Neuronal stem cell (in vitro differentiated cells): ENCODE measurements at regions not wholly inside any gene's neighbourhood (a gene's known extent, or its start where the extent isn't known, plus 50 kb on each side); places are given as distances from the start of the nearest gene placed in this dataset.
"Not testable (repeated sequence)": the region's sequence is repeated elsewhere in the genome, so short reads cannot be mapped to it uniquely, and the experiment has no call there.

Experiments
- DNase-seq: peaks from one replicate; pipeline ENCODE4 v3.0.0-alpha.2; 2013; ENCODE audit warnings: low spot score
- H2AFZ ChIP-seq: one replicate; pipeline ENCODE4 v1.6.1; 2013; ENCODE audit warnings: mild to moderate bottlenecking, low read length, inconsistent platforms
- H2AK5ac ChIP-seq: 2 replicates; pipeline ENCODE4 v1.6.1; 2013; ENCODE audit warnings: low read depth, mild to moderate bottlenecking, inconsistent platforms, low read length, moderate library complexity, mixed read lengths
- H2BK120ac ChIP-seq: 2 replicates; pipeline ENCODE4 v1.6.1; 2013; ENCODE audit warnings: low read depth, mild to moderate bottlenecking, inconsistent platforms, low read length, moderate library complexity, mixed read lengths
- H2BK12ac ChIP-seq: one replicate; pipeline ENCODE4 v1.6.1; 2013; ENCODE audit warnings: low read length, inconsistent platforms
- H2BK15ac ChIP-seq: 2 replicates; pipeline ENCODE4 v1.6.1; 2013; ENCODE audit warnings: mild to moderate bottlenecking, low read length, inconsistent platforms, mixed read lengths
- H2BK5ac ChIP-seq: one replicate; pipeline ENCODE4 v1.6.1; 2013; ENCODE audit warnings: inconsistent platforms, mild to moderate bottlenecking, low read length, moderate library complexity
- H3K14ac ChIP-seq: one replicate; pipeline ENCODE4 v1.6.1; 2013; ENCODE audit warnings: low read length, inconsistent platforms
- H3K18ac ChIP-seq: 2 replicates; pipeline ENCODE4 v1.6.1; 2013; ENCODE audit warnings: low read length, inconsistent platforms
- H3K23ac ChIP-seq: 2 replicates; pipeline ENCODE4 v1.6.1; 2013; ENCODE audit warnings: low read depth, mild to moderate bottlenecking, mixed read lengths, low read length, inconsistent platforms; ENCODE audit not compliant: poor library complexity
- H3K27ac ChIP-seq: replicated peaks from 3 replicates; pipeline ENCODE4 v1.5.1; 2013; ENCODE audit warnings: low read length, inconsistent platforms
- H3K27me3 ChIP-seq, 3 experiments: 2 replicates each; pipeline ENCODE4 v1.6.1; 2013; ENCODE audit warnings: low read length in 3 of 3, mild to moderate bottlenecking in 2 of 3, inconsistent platforms in 1 of 3, low read depth in 1 of 3, mixed read lengths in 1 of 3, moderate library complexity in 1 of 3; ENCODE audit not compliant: control insufficient read depth in 3 of 3, insufficient read depth in 3 of 3
- H3K36me3 ChIP-seq, 2 donors: replicated peaks in 1 of 2; 2 replicates each; pipeline ENCODE4 v1.6.1; 2013; ENCODE audit warnings: low read length in 2 of 2; ENCODE audit not compliant: control insufficient read depth in 2 of 2, insufficient read depth in 2 of 2
- H3K4ac ChIP-seq: 2 replicates; pipeline ENCODE4 v1.6.1; 2013; ENCODE audit warnings: inconsistent platforms, mild to moderate bottlenecking, low read length, moderate library complexity
- H3K4me1 ChIP-seq, 2 donors: 1 replicate in 1 of 2; 2 replicates in 1 of 2; pipeline ENCODE4 v1.6.1; 2013; ENCODE audit warnings: low read length in 2 of 2, low read depth in 1 of 2; ENCODE audit not compliant: control insufficient read depth in 2 of 2, insufficient read depth in 1 of 2
- H3K4me2 ChIP-seq: one replicate; pipeline ENCODE4 v1.6.1; 2013; ENCODE audit warnings: mild to moderate bottlenecking, low read length, inconsistent platforms; ENCODE audit not compliant: insufficient read depth, poor library complexity, severe bottlenecking
- H3K4me3 ChIP-seq, 2 donors: 2 replicates each; pipeline ENCODE4 v1.5.1; 2013; ENCODE audit warnings: low read length in 2 of 2, mild to moderate bottlenecking in 2 of 2, inconsistent platforms in 1 of 2, moderate library complexity in 1 of 2
- H3K79me1 ChIP-seq: one replicate; pipeline ENCODE4 v1.6.1; 2013; ENCODE audit warnings: low read depth, mild to moderate bottlenecking, inconsistent platforms, low read length, moderate library complexity
- H3K9ac ChIP-seq: one replicate; pipeline ENCODE4 v1.6.1; 2013; ENCODE audit warnings: mild to moderate bottlenecking, low read depth, low read length, inconsistent platforms; ENCODE audit not compliant: poor library complexity
- H3K9me3 ChIP-seq, 2 donors: replicated peaks in 1 of 2; 2 replicates each; pipeline versions ENCODE3 to v1.6.1; 2013; ENCODE audit warnings: low read length in 2 of 2, mild to moderate bottlenecking in 2 of 2, inconsistent platforms in 1 of 2, low read depth in 1 of 2, mixed read lengths in 1 of 2, moderate library complexity in 1 of 2; ENCODE audit not compliant: control insufficient read depth in 2 of 2, insufficient read depth in 1 of 2
- H4K8ac ChIP-seq: one replicate; pipeline ENCODE4 v1.6.1; 2013; ENCODE audit warnings: low read depth, mild to moderate bottlenecking, inconsistent platforms, low read length, moderate library complexity
- H4K91ac ChIP-seq: one replicate; pipeline ENCODE4 v1.6.1; 2013; ENCODE audit warnings: low read length, low read depth, mild to moderate bottlenecking, inconsistent platforms; ENCODE audit not compliant: poor library complexity
- WGBS, 2 donors: extraction: QIAGEN DNeasy Blood & Tissue Kit; methylation state at CpG; one replicate each; pipeline ENCODE4 v1.1.7; 2013; ENCODE audit warnings: missing lambda C conversion rate in 2 of 2, mixed read lengths in 1 of 2; ENCODE audit not compliant: insufficient read length in 2 of 2, insufficient replicate concordance in 1 of 2; ENCODE audit errors: extremely low coverage in 2 of 2; 5-methylcytosine and 5-hydroxymethylcytosine counted together

DNA sequence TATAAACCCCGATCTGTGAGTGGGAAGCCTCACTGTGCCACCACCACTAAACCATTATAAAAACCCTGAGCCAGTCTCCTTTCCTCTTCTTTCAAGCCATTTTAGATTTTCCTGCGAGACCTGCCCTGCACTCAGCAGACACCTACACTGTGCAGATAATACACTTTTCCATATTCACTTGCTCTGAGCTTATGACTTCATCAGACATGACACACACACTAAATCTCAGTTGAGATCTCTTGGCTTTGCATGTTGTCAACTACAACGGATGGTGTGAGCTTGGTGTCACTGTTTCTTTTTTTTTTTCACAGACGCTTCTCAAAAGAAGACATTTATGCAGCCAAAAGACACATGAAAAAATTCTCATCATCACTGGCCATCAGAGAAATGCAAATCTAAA is 839.0 kb downstream of the TMEM121 start:
- DNase-seq, H2BK12ac ChIP-seq, H3K9ac ChIP-seq, H3K4ac ChIP-seq, H3K4me1 ChIP-seq, H3K36me3 ChIP-seq, H3K9me3 ChIP-seq, H2BK120ac ChIP-seq, H3K27me3 ChIP-seq, H3K4me2 ChIP-seq, H2BK15ac ChIP-seq, H4K8ac ChIP-seq, H3K27ac ChIP-seq, H3K18ac ChIP-seq, H2BK5ac ChIP-seq, H3K4me3 ChIP-seq, H2AK5ac ChIP-seq, H2AFZ ChIP-seq, H3K79me1 ChIP-seq, H4K91ac ChIP-seq, H3K23ac ChIP-seq, H3K14ac ChIP-seq: not testable (repeated sequence)
- WGBS, 2 donors = no CpG with 5 or more reads among the region's 4 CpGs

DNA sequence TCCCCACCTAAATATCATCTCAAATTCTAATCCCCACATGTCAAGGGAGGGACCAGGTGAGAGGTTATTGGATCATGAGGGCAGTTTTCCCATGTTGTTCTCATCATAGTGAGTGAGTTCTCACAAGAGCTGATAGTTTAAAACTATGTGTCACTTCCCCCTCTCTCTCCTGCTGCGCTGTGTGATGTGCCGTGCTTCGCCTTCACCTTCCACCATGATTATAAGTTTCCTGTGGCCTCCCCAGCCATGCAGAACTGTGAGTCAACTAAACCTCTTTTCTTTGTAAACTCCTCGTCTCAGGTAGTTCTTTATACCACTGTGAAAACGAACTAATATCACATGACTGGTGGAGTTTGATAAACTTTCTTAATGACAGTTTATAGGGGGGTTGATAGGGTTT is 839.5 kb downstream of the TMEM121 start:
- no CpG with 5 or more reads among the region's 5 CpGs for WGBS, 2 donors
- H4K8ac ChIP-seq, H3K9ac ChIP-seq, H3K4me3 ChIP-seq, H3K27ac ChIP-seq, H3K4me2 ChIP-seq, H2AK5ac ChIP-seq, H2BK12ac ChIP-seq, H2BK120ac ChIP-seq, H2BK15ac ChIP-seq, H3K27me3 ChIP-seq, H3K18ac ChIP-seq, H3K4me1 ChIP-seq, H3K23ac ChIP-seq, H2AFZ ChIP-seq, H2BK5ac ChIP-seq, H3K9me3 ChIP-seq, DNase-seq, H4K91ac ChIP-seq, H3K36me3 ChIP-seq, H3K79me1 ChIP-seq, H3K4ac ChIP-seq, H3K14ac ChIP-seq: not testable (repeated sequence)

DNA sequence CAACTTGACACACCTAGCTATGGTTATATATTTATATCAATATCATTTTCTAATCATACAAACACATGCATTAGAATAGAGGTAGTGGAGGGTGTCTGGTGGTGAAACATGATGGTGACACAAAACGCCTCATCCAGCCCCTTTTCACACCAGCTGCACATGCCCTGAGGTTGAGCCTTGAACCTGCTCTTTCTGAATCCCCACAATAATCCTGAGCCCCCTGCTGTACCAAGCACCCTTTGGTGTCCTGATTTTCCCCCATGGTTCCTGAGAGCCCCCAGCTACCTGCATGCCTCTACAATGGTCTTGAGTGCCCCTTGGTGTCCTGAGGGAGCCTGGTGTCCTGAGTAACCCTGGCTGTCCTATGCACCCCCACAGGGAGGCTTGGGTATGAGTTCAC is 840.6 kb downstream of the TMEM121 start:
- H3K36me3 ChIP-seq, H3K9ac ChIP-seq, H3K79me1 ChIP-seq, H2AFZ ChIP-seq, H3K18ac ChIP-seq, H3K4me3 ChIP-seq, H2BK5ac ChIP-seq, H2BK12ac ChIP-seq, H4K8ac ChIP-seq, H3K27me3 ChIP-seq, H2AK5ac ChIP-seq, H4K91ac ChIP-seq, H3K9me3 ChIP-seq, DNase-seq, H3K4me2 ChIP-seq, H3K23ac ChIP-seq, H3K27ac ChIP-seq, H3K4me1 ChIP-seq, H3K4ac ChIP-seq, H3K14ac ChIP-seq, H2BK15ac ChIP-seq, H2BK120ac ChIP-seq: not testable (repeated sequence)
- no CpG with 5 or more reads among the region's 1 CpG for WGBS, 2 donors

DNA sequence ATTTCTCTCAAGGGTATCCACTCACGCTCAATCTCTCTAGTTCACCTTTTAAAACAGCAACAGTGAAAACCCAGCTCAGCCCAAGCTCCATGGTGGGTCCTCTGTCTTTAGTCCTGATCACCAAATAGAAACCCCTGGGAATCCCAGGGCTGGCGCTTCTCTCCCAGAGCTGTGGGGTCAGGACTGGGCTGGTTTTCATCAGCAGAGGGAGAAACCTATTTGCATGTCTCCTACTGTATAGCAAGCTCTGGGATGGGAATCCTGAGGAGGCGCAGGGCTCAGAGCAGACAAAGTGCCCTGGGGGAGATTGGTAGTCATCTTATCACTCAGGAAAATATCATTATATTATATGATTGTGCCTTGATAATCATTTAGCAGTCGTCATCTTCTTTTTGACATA is 843.1 kb downstream of the TMEM121 start:
- not testable (repeated sequence) for H2BK5ac ChIP-seq, H2AFZ ChIP-seq, H3K4me3 ChIP-seq, H3K23ac ChIP-seq, H3K79me1 ChIP-seq, H4K8ac ChIP-seq, H2BK120ac ChIP-seq, H2BK12ac ChIP-seq, H2AK5ac ChIP-seq, DNase-seq, H3K4me2 ChIP-seq, H3K27me3 ChIP-seq, H3K36me3 ChIP-seq, H3K18ac ChIP-seq, H3K4ac ChIP-seq, H2BK15ac ChIP-seq, H3K4me1 ChIP-seq, H3K14ac ChIP-seq, H4K91ac ChIP-seq, H3K27ac ChIP-seq, H3K9ac ChIP-seq
- H3K9me3 ChIP-seq = peaks cover 0 to 11% of the 10 kb centered on the region in 2 donors
- WGBS, 2 donors = no CpG with 5 or more reads among the region's 4 CpGs
